Stimulated activated naive B cell treated with anti-CD40 and anti-IgM and Interleukin-4, amounts not matched to agents 10 μg/mL and 1 μg/mL and 100 μg/mL, for 72 hours (primary cell): ENCODE measurements at regions not wholly inside any gene's neighbourhood (a gene's known extent, or its start where the extent isn't known, plus 50 kb on each side); places are given as distances from the start of the nearest gene placed in this dataset.
"Not testable (repeated sequence)": the region's sequence is repeated elsewhere in the genome, so short reads cannot be mapped to it uniquely, and the experiment has no call there.

Experiments used
- ATAC-seq, 2 donors: fragments of 150-1000 bp; cut with Tn5 transposase; replicated peaks; 2 replicates each; pipeline ENCODE4 v1.10.0; 2021; ENCODE audit warnings: moderate library complexity in 1 of 2
- DNase-seq: peaks from one replicate; pipeline ENCODE4 v3.0.0; 2021
- H3K27ac Mint-ChIP-seq: one replicate; pipeline ENCODE4 v1.8.0; 2022; ENCODE audit warnings: mild to moderate bottlenecking, mixed read lengths
- H3K27me3 Mint-ChIP-seq, 2 donors: one replicate each; pipeline ENCODE4 v1.8.0; 2022; ENCODE audit warnings: mixed read lengths in 2 of 2
- H3K36me3 Mint-ChIP-seq, 2 donors: one replicate each; pipeline ENCODE4 v1.8.0; 2022; ENCODE audit warnings: mixed read lengths in 2 of 2, mild to moderate bottlenecking in 1 of 2
- H3K4me1 Mint-ChIP-seq, 2 donors: one replicate each; pipeline ENCODE4 v1.8.0; 2022; ENCODE audit warnings: mixed read lengths in 2 of 2, mild to moderate bottlenecking in 1 of 2
- H3K4me3 Mint-ChIP-seq, 2 donors: one replicate each; pipeline ENCODE4 v1.8.0; 2022; ENCODE audit warnings: mild to moderate bottlenecking in 2 of 2, mixed read lengths in 2 of 2, moderate library complexity in 1 of 2
- H3K9me3 Mint-ChIP-seq, 2 donors: one replicate each; pipeline ENCODE4 v1.8.0; 2022; ENCODE audit warnings: mixed read lengths in 2 of 2, mild to moderate bottlenecking in 1 of 2

- not testable (repeated sequence) for H3K4me3 Mint-ChIP-seq, H3K36me3 Mint-ChIP-seq
Observed at GRCh38 chr6:121740188-121740587, 304.7 kb downstream of the GJA1 start.

GRCh38 chr6:121743691-121744090 lies 308.2 kb downstream of the GJA1 start:
- no peaks in the 10 kb centered on the region for H3K4me1 Mint-ChIP-seq
- no peak overlapping the region for H3K4me3 Mint-ChIP-seq
- ATAC-seq = no peak
- H3K27me3 Mint-ChIP-seq = no peaks in the 10 kb centered on the region
- no peaks in the 10 kb centered on the region for H3K9me3 Mint-ChIP-seq
- H3K36me3 Mint-ChIP-seq = no peaks in the 10 kb centered on the region
- H3K27ac Mint-ChIP-seq = no peak overlapping the region
- no peak for DNase-seq

More at GRCh38 chr6:121740188-121740587, 304.7 kb downstream of the GJA1 start:
- not testable (repeated sequence) for H3K27ac Mint-ChIP-seq, H3K9me3 Mint-ChIP-seq, H3K27me3 Mint-ChIP-seq, DNase-seq, ATAC-seq, H3K4me1 Mint-ChIP-seq

GRCh38 chr6:121748376-121748775 lies 312.9 kb downstream of the GJA1 start:
- no peaks in the 10 kb centered on the region for H3K36me3 Mint-ChIP-seq
- DNase-seq = no peak
- no peak overlapping the region for H3K27ac Mint-ChIP-seq
- no peak for ATAC-seq
- no peaks in the 10 kb centered on the region for H3K27me3 Mint-ChIP-seq
- no peaks in the 10 kb centered on the region for H3K4me1 Mint-ChIP-seq
- H3K9me3 Mint-ChIP-seq = peaks cover 0 to 4% of the 10 kb centered on the region in 2 donors
- no peak overlapping the region for H3K4me3 Mint-ChIP-seq

DNA sequence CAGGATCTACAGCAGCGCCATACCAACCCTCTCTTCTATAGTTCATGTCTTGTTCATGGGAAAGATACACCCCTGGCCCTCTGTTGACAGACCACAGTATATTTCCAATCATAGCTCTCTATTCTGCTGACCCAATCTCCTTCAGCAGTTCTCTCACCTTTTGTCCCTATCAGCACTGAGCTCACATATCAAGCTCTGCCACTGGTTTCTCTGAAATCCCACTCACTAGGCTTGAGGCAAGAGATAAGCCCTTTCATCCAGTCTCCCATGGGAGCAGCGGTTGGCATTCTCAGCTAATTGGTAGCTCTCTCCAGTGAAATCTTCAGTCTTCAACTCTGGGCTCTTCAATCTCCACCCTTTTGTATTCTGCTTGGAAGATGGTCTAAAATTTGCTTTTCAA lies 313.4 kb downstream of the GJA1 start:
- no peaks in the 10 kb centered on the region for H3K4me1 Mint-ChIP-seq
- no peaks in the 10 kb centered on the region for H3K27me3 Mint-ChIP-seq
- H3K27ac Mint-ChIP-seq = no peak overlapping the region
- H3K9me3 Mint-ChIP-seq = peaks cover 0 to 4% of the 10 kb centered on the region in 2 donors
- no peak overlapping the region for H3K4me3 Mint-ChIP-seq
- ATAC-seq = peak in 1 of 2 donors; percentile 4
- DNase-seq = no peak
- H3K36me3 Mint-ChIP-seq = no peaks in the 10 kb centered on the region

- Mint-ChIP-seq H3K4me1 (no peaks in the 10 kb centered on the region), H3K27ac (no peak overlapping the region), H3K36me3 (no peaks in the 10 kb centered on the region), H3K9me3 (no peaks in the 10 kb centered on the region), H3K27me3 (no peaks in the 10 kb centered on the region), H3K4me3 (no peak overlapping the region)
- no peak for DNase-seq
- ATAC-seq = no peak
Observed at GRCh38 chr6:121755485-121755884, 320.0 kb downstream of the GJA1 start.

DNA sequence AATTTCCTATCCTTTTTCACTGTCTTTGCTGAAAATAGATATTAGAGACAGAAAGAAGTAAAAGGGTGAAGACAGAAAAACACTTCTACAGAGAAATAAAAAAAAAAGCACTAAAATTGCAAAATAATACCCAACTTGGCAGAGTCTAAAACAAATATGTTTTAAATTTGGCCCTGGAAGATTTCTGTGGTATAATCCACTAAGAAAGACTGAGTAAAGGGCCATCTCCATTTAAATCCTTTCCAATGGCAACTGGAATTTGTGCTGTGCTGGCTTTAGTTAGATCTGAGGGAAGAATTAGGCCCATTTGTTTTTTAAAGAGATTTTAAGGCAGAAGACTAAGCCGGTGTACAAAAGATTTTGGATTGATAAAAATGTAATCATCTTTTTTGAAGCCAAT lies 321.2 kb downstream of the GJA1 start:
- H3K4me1 Mint-ChIP-seq = no peaks in the 10 kb centered on the region
- H3K27ac Mint-ChIP-seq = no peak overlapping the region
- no peak overlapping the region for H3K4me3 Mint-ChIP-seq
- no peaks in the 10 kb centered on the region for H3K27me3 Mint-ChIP-seq
- H3K9me3 Mint-ChIP-seq = peaks cover 0 to 1% of the 10 kb centered on the region in 2 donors
- ATAC-seq = no peak
- H3K36me3 Mint-ChIP-seq = no peaks in the 10 kb centered on the region
- DNase-seq = no peak

DNA sequence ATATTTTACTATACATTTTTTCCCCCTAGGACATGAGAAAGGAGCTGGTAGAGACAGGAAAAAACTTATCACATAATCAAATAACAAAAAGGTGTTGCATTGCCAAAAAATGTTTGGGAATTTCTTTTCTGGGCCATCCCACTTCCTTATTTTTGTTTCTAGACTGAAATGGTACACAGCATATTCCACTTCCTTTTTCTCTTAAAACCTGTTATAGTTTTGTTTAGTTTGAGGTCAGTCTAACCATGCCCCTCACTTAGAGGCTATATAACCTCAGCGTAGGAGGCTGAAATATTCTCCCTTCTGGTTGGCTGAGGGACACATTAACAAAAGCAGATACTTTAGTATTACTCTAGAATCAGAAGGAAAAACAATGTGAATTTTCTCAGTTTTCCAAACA lies 323.9 kb downstream of the GJA1 start:
- no peaks in the 10 kb centered on the region for H3K27me3 Mint-ChIP-seq
- no peaks in the 10 kb centered on the region for H3K36me3 Mint-ChIP-seq
- no peak overlapping the region for H3K27ac Mint-ChIP-seq
- DNase-seq (no peak), ATAC-seq (peak in 1 of 2 donors; percentile 38)
- no peaks in the 10 kb centered on the region for H3K4me1 Mint-ChIP-seq
- peaks cover 0 to 4% of the 10 kb centered on the region in 2 donors for H3K9me3 Mint-ChIP-seq
- H3K4me3 Mint-ChIP-seq = no peak overlapping the region

GRCh38 chr6:121760191-121760590 lies 324.7 kb downstream of the GJA1 start:
- ATAC-seq = no peak
- DNase-seq = no peak
- peaks cover 5 to 6% of the 10 kb centered on the region in 2 donors for H3K9me3 Mint-ChIP-seq
- no peaks in the 10 kb centered on the region for H3K27me3 Mint-ChIP-seq
- no peaks in the 10 kb centered on the region for H3K4me1 Mint-ChIP-seq
- H3K27ac Mint-ChIP-seq = no peak overlapping the region
- H3K36me3 Mint-ChIP-seq = no peaks in the 10 kb centered on the region
- no peak overlapping the region for H3K4me3 Mint-ChIP-seq

DNA sequence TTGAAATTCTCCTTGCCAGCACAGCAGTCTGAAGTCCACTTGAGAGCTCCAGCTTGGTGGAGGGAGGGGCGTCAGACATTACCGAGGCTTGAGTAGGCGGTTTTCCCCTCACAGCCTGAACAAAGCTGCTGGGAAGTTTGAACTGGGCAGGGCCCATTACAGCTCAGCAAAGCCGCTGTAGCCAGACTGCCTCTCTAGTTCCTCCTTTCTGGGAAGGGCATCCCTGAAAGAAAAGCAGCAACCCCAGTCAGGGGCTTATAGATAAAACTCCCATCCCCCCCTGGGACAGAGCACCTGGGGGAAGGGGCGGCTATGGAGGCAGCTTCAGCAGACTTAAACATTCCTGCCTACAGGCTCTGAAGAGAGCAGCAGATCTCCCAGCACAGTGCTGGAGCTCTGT lies 325.3 kb downstream of the GJA1 start:
- H3K27me3 Mint-ChIP-seq = no peaks in the 10 kb centered on the region
- DNase-seq = no peak
- H3K9me3 Mint-ChIP-seq = peaks cover 6% of the 10 kb centered on the region in 2 donors
- no peaks in the 10 kb centered on the region for H3K4me1 Mint-ChIP-seq
- H3K4me3 Mint-ChIP-seq = no peak overlapping the region
- ATAC-seq = no peak
- no peaks in the 10 kb centered on the region for H3K36me3 Mint-ChIP-seq
- H3K27ac Mint-ChIP-seq = no peak overlapping the region

DNA sequence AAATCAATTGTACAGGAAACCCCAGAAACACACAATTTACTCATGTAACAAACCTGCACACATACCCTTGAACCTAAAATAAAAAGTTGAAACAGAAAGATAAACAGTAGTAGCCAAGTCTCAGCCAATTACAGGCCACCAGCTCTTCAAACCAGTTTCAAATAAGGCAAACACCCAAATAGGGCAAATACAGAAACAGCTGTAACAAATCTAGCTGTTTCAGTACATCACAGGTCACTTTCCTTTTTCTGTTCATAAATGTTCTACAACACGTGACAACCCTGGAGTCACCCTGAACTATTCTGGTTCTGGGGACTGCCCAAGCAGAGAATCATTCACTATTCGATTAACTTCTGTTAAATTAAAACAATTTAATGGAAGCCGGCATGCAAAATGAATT lies 329.0 kb downstream of the GJA1 start:
- no peak for ATAC-seq
- Mint-ChIP-seq H3K4me1 (no peaks in the 10 kb centered on the region), H3K36me3 (no peaks in the 10 kb centered on the region)

DNA sequence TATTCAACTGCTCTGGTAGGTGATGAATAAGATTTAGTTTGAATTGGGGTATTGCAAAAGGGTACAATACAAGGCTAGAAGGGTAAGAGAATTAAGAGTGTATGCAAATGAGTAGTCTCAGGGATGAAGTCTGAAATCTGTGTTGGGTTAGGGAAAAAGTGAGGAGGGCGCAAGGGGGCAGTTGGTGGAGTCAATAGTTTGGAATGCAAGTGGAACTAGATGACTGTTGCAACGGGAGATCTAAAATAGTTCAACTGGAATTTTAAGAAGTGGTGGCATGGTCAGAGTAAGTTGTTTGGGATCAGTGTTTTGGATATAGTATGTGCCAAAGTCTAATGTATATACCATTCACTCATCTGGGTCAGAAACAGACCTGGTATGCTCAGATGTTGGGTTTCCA lies 329.6 kb downstream of the GJA1 start:
- H3K4me3 Mint-ChIP-seq = no peak overlapping the region
- no peaks in the 10 kb centered on the region for H3K4me1 Mint-ChIP-seq
- H3K9me3 Mint-ChIP-seq = peaks cover 7 to 10% of the 10 kb centered on the region in 2 donors
- no peaks in the 10 kb centered on the region for H3K36me3 Mint-ChIP-seq
- DNase-seq (no peak), ATAC-seq (no peak)
- no peak overlapping the region for H3K27ac Mint-ChIP-seq
- H3K27me3 Mint-ChIP-seq = no peaks in the 10 kb centered on the region

More for the DNA sequence above, 329.0 kb downstream of the GJA1 start:
- Mint-ChIP-seq H3K9me3 (peaks cover 7 to 10% of the 10 kb centered on the region in 2 donors), H3K4me3 (no peak overlapping the region), H3K27me3 (no peaks in the 10 kb centered on the region), H3K27ac (no peak overlapping the region)
- no peak for DNase-seq

- no peak for ATAC-seq
- Mint-ChIP-seq H3K9me3 (peaks cover 3 to 10% of the 10 kb centered on the region in 2 donors), H3K27me3 (no peaks in the 10 kb centered on the region), H3K4me1 (no peaks in the 10 kb centered on the region), H3K4me3 (no peak overlapping the region), H3K27ac (no peak overlapping the region), H3K36me3 (no peaks in the 10 kb centered on the region)
- DNase-seq = no peak
Observed at GRCh38 chr6:121767211-121767610, 331.8 kb downstream of the GJA1 start.

DNA sequence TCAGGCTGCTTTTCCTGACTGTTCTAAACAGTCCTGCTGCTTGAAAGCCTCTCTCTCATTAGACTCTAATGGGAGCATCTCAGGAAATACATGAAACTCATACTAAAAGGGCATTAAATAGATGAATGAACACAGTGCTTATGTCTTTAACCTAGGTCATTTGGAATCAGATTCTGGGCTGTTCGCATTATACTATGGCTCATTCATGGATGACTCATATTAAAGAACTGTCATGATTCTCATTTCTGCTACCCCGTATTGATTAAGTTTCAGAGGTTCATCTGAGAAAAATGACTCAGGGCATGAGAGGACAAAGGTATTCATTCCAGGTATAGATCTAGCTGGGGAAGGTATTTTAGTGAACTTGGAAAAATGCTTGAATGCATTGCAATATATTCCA lies 335.5 kb downstream of the GJA1 start:
- Mint-ChIP-seq H3K4me3 (no peak overlapping the region), H3K27me3 (no peaks in the 10 kb centered on the region), H3K36me3 (no peaks in the 10 kb centered on the region), H3K4me1 (no peaks in the 10 kb centered on the region), H3K9me3 (peaks cover 3 to 4% of the 10 kb centered on the region in 2 donors), H3K27ac (no peak overlapping the region)
- no peak for DNase-seq
- ATAC-seq = no peak

DNA sequence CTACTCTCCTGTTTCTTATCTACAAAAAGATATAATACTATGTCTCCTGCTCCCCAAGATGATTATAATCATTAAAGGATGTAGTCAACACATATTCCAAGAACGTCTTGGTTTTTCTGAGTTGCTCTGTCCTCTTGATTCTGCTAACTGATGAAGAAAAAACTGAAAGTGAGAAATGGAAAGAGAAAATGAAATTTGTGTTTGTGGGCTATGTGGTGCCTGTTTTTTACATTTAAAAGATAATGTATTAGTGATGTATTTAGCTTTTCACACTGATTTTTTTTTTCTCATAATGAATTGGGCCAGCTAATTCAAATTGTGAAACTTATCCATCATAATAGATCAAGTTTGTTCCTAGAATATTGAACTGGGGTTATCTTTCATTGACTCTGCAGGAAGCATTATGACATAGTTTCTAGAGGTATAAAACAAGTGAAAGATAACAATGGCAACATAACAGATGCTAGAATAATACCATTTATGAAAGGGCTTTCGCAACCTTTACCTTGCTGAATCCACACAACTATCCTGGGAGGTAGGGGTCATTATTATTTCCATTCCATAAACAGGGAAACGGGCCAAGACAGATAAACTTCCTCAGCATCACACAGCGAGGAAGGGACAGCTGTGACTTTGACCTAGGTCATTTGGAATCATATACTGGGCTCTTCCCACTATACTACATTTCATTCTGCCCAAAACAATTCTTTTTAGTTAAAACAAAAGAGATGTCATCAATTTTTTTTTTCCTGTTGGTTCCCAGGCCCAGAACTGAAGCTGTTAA lies 336.7 kb downstream of the GJA1 start:
- no peaks in the 10 kb centered on the region for H3K4me1 Mint-ChIP-seq
- H3K36me3 Mint-ChIP-seq = no peaks in the 10 kb centered on the region
- no peak overlapping the region for H3K4me3 Mint-ChIP-seq
- ATAC-seq (no peak), DNase-seq (no peak)
- H3K27ac Mint-ChIP-seq = no peak overlapping the region
- H3K9me3 Mint-ChIP-seq = peaks cover 3 to 4% of the 10 kb centered on the region in 2 donors
- H3K27me3 Mint-ChIP-seq = no peaks in the 10 kb centered on the region

GRCh38 chr6:121776054-121776453 lies 340.6 kb downstream of the GJA1 start:
- no peaks in the 10 kb centered on the region for H3K36me3 Mint-ChIP-seq
- no peaks in the 10 kb centered on the region for H3K4me1 Mint-ChIP-seq
- H3K27me3 Mint-ChIP-seq = no peaks in the 10 kb centered on the region
- peaks cover 0 to 2% of the 10 kb centered on the region in 2 donors for H3K9me3 Mint-ChIP-seq
- H3K4me3 Mint-ChIP-seq = no peak overlapping the region
- DNase-seq (no peak), ATAC-seq (no peak)
- H3K27ac Mint-ChIP-seq = no peak overlapping the region
